OCI-LY3 (cell line): ENCODE measurements at regions not wholly inside any gene's neighbourhood (a gene's known extent, or its start where the extent isn't known, plus 50 kb on each side); places are given as distances from the start of the nearest gene placed in this dataset.
"Not testable (repeated sequence)": the region's sequence is repeated elsewhere in the genome, so short reads cannot be mapped to it uniquely, and the experiment has no call there.

Experiments used
- H2AFZ ChIP-seq: fragments of 200-600, 300-600 bp; shearing (Covaris generic); 2 replicates; pipeline ENCODE4 v1.6.0; 2014; ENCODE audit warnings: antibody characterized with exemption, low read depth, low read length
- H3K27ac ChIP-seq: fragments of 200-600, 300-600 bp; sonication (generic); 2 replicates; pipeline ENCODE4 v1.5.1; 2014; ENCODE audit warnings: mild to moderate bottlenecking, low read length, moderate library complexity, mixed read lengths
- H3K27me3 ChIP-seq: fragments of 200-600, 300-600 bp; sonication (generic); 2 replicates; pipeline ENCODE4 v1.6.1; 2014; ENCODE audit warnings: low read depth, low read length, mixed read lengths
- H3K36me3 ChIP-seq: fragments of 200-600, 300-600 bp; sonication (generic); replicated peaks from 2 replicates; pipeline ENCODE3; 2014; ENCODE audit warnings: low read depth, low read length, mixed read lengths
- H3K4me1 ChIP-seq: fragments of 300-600, 200-600 bp; sonication (generic); 2 replicates; pipeline ENCODE4 v1.6.1; 2014; ENCODE audit warnings: low read length, mixed read lengths
- H3K4me2 ChIP-seq: fragments of 200-600, 300-600 bp; sonication (generic); 2 replicates; pipeline ENCODE4 v1.6.1; 2014; ENCODE audit warnings: low read length, mixed read lengths
- H3K4me3 ChIP-seq: fragments of 300-600, 200-600 bp; sonication (generic); 2 replicates; pipeline ENCODE4 v1.5.1; 2014; ENCODE audit warnings: antibody characterized with exemption, mild to moderate bottlenecking, low read length, moderate library complexity
- H3K79me2 ChIP-seq: fragments of 300-600, 200-600 bp; shearing (Covaris generic); 2 replicates; pipeline ENCODE4 v1.6.1; 2014; ENCODE audit warnings: mild to moderate bottlenecking, low read length, mixed read lengths
- H3K9ac ChIP-seq: fragments of 300-600, 200-600 bp; shearing (Covaris generic); 2 replicates; pipeline ENCODE4 v1.6.0; 2014; ENCODE audit warnings: mild to moderate bottlenecking, low read length, moderate library complexity
- H3K9me3 ChIP-seq: fragments of 200-600, 300-600 bp; shearing (Covaris generic); 2 replicates; pipeline ENCODE4 v1.6.1; 2014; ENCODE audit warnings: low read length, mixed read lengths; ENCODE audit not compliant: insufficient read depth
- H4K20me1 ChIP-seq: fragments of 200-600, 300-600 bp; sonication (generic); 2 replicates; pipeline ENCODE4 v1.6.1; 2016; ENCODE audit warnings: low read length, mixed read lengths; ENCODE audit not compliant: insufficient read depth
- CTCF ChIP-seq: fragments of 200-600, 300-600 bp; sonication (generic); IDR thresholded peaks from 2 replicates; pipeline ENCODE4 v1.5.1; 2014; ENCODE audit warnings: antibody characterized with exemption, low read length, low read depth
- EZH2phosphoT487 ChIP-seq: fragments of 200-600 bp; shearing (Covaris generic); IDR thresholded peaks from 2 replicates; pipeline ENCODE4 v1.6.1; 2018; ENCODE audit warnings: antibody characterized with exemption, mixed run types, low read depth

DNA sequence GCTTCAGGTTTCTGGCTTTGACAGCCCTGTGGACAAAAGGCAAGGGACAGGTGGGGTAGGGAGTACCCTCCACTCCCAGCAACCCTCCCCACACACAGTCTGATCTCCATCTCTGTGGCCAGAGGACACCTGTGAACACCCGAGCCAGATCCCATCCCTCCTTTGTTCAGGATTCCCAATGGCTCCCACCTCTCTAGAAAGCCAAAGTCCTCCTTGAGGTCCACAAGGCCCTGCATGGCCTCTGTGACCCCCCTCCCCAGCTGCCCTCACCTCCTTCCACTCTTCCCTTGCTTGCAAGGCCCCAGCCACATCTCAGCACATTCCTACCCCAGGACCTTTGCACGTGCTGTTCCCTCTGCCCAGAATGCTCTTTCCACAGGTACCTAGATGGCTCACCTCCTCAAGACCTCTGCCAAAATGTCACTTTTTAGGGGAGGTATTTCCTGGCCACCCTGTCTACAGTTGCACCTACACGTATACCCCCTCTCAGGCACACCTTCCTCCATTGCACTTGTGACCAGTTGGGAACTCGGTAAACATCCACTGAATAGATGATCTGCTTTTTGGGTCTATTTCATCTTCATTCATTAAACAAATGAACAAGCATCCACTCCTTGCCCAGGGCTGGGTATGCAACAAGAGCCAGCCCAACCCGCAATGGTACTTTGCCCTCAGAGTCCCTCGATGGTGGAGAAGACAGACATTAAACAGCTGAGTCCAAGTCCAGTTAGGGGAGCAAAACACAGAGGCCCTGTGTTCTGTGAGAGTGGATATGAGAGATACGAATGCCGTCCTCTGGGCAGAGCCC lies 107.0 kb downstream of the CRLF3 start:
- Histone ChIP-seq H3K4me2 (no peak overlapping the region), H3K9me3 (no peaks in the 10 kb centered on the region), H3K27ac (no peak overlapping the region), H3K79me2 (peaks cover 68% of the 10 kb centered on the region), H3K4me3 (no peak overlapping the region), H3K4me1 (no peaks in the 10 kb centered on the region; the same call in 1 of the 2 replicates), H3K9ac (no peak overlapping the region), H2AFZ (no peak overlapping the region), H4K20me1 (peaks cover 50% of the 10 kb centered on the region), H3K27me3 (no peaks in the 10 kb centered on the region), H3K36me3 (no peaks in the 10 kb centered on the region)
- TF ChIP-seq CTCF, result no peak
- TF ChIP-seq EZH2phosphoT487, result no peak

GRCh38 chr17:30716461-30717290 lies 107.8 kb downstream of the CRLF3 start:
- TF ChIP-seq EZH2phosphoT487 (no peak), CTCF (peak; percentile 35)
- H3K36me3 ChIP-seq, result no peaks in the 10 kb centered on the region
- no peak overlapping the region for H3K9ac ChIP-seq
- H3K4me1 ChIP-seq, result no peaks in the 10 kb centered on the region; the same call in 1 of the 2 replicates
- H3K27me3 ChIP-seq, result no peaks in the 10 kb centered on the region
- H3K79me2 ChIP-seq, result peaks cover 73% of the 10 kb centered on the region
- H2AFZ ChIP-seq, result no peak overlapping the region
- H3K27ac ChIP-seq, result no peak overlapping the region
- no peak overlapping the region for H3K4me2 ChIP-seq
- H3K4me3 ChIP-seq, result no peak overlapping the region
- H4K20me1 ChIP-seq, result peaks cover 56% of the 10 kb centered on the region
- no peaks in the 10 kb centered on the region for H3K9me3 ChIP-seq

DNA sequence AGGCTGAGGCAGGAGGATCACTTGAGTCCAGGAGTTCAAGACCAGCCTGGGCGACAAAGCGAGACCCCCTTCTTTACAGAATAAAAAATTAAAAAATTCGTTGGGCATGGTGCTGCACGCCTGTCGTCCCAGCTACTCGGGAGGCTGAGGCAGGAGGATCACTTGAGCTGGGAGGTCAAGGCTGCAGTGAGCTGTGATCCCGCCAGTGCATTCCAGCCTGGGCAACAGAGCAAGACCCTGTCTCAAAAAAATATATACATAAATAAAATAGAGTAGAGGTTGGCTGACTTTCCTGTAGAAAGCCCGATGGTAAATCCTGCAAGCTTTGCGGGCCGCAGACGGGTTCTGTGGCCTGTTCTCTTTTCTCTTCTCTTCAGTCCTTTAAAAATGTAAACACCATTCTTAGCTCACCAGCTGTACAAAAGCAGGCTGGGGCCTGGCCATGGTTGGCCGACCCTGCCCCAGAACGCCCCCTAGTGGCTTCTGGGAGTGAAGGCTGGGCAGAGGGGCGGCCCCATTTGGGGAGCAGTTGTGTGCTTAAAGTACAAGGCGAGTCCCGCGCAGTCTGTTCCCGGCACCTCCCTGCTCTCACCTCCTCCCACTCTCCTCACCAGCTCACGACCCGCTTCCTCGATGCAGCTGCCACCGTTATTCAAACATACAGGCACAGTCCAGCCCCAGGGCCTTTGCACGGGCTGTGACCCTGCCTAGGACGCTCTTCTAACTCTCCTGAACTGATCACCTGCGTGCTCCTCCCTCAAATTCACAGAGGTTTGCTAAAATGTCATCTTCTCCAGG lies 109.5 kb downstream of the CRLF3 start:
- H3K4me3 ChIP-seq, H3K27ac ChIP-seq, H3K9me3 ChIP-seq, H2AFZ ChIP-seq, H3K4me1 ChIP-seq, H3K4me2 ChIP-seq, H3K36me3 ChIP-seq, H3K27me3 ChIP-seq, H3K9ac ChIP-seq: not testable (repeated sequence)
- Histone ChIP-seq H4K20me1 (peaks cover 58% of the 10 kb centered on the region), H3K79me2 (peaks cover 84% of the 10 kb centered on the region)
- peak; percentile 52 for TF ChIP-seq CTCF

GRCh38 chr17:30713805-30714204 lies 110.7 kb downstream of the CRLF3 start:
- not testable (repeated sequence) for H3K27me3 ChIP-seq, H3K4me1 ChIP-seq, H3K9me3 ChIP-seq, H3K27ac ChIP-seq, H2AFZ ChIP-seq, H3K4me3 ChIP-seq, H3K9ac ChIP-seq, H3K36me3 ChIP-seq, H3K4me2 ChIP-seq
- H4K20me1 ChIP-seq, result peaks cover 54% of the 10 kb centered on the region
- H3K79me2 ChIP-seq, result peaks cover 81% of the 10 kb centered on the region

GRCh38 chr17:30712859-30713258 lies 111.6 kb downstream of the CRLF3 start:
- H2AFZ ChIP-seq, H3K4me2 ChIP-seq, H3K27ac ChIP-seq, H3K36me3 ChIP-seq, H3K4me3 ChIP-seq, H3K9ac ChIP-seq, H3K27me3 ChIP-seq, H3K9me3 ChIP-seq, H3K4me1 ChIP-seq: not testable (repeated sequence)
- peaks cover 72% of the 10 kb centered on the region for H3K79me2 ChIP-seq
- H4K20me1 ChIP-seq, result peaks cover 48% of the 10 kb centered on the region

- not testable (repeated sequence) for H3K4me1 ChIP-seq, H3K36me3 ChIP-seq, H3K27me3 ChIP-seq, H3K9me3 ChIP-seq, H2AFZ ChIP-seq, H3K4me2 ChIP-seq, H3K4me3 ChIP-seq, H3K9ac ChIP-seq, H3K27ac ChIP-seq
- Histone ChIP-seq H3K79me2 (peaks cover 63% of the 10 kb centered on the region), H4K20me1 (peaks cover 39% of the 10 kb centered on the region)
Observed at GRCh38 chr17:30711626-30712507, 112.6 kb downstream of the CRLF3 start.
